Mesothelial cell of epicardium (in vitro differentiated cells): ENCODE measurements at regions not wholly inside any gene's neighbourhood (a gene's known extent, or its start where the extent isn't known, plus 50 kb on each side); places are given as distances from the start of the nearest gene placed in this dataset.

Experiments used
- DNase-seq, 2 experiments: peaks; one replicate each; pipeline ENCODE4 v3.0.0; 2021; ENCODE audit warnings: low spot score in 2 of 2; ENCODE audit not compliant: unreplicated experiment in 2 of 2
- H3K27ac Mint-ChIP-seq: 2 replicates; pipeline ENCODE4 v1.8.0; 2021; ENCODE audit warnings: mixed read lengths
- H3K27me3 Mint-ChIP-seq: 2 replicates; pipeline ENCODE4 v1.8.0; 2021; ENCODE audit warnings: low read depth, mixed read lengths
- H3K36me3 Mint-ChIP-seq: 2 replicates; pipeline ENCODE4 v1.8.0; 2021; ENCODE audit warnings: mixed read lengths
- H3K4me1 Mint-ChIP-seq: 2 replicates; pipeline ENCODE4 v1.8.0; 2021; ENCODE audit warnings: mixed read lengths
- H3K4me3 Mint-ChIP-seq: 2 replicates; pipeline ENCODE4 v1.8.0; 2021; ENCODE audit warnings: mild to moderate bottlenecking, moderate library complexity, mixed read lengths
- H3K9me3 Mint-ChIP-seq: 2 replicates; pipeline ENCODE4 v1.8.0; 2021; ENCODE audit warnings: mixed read lengths
- CTCF ChIP-seq: fragments of 200-600 bp; sonication (generic); IDR thresholded peaks from one replicate; pipeline ENCODE4 v1.5.0; 2021; ENCODE audit warnings: antibody characterized with exemption; ENCODE audit not compliant: unreplicated experiment

- H3K27ac Mint-ChIP-seq: no peak overlapping the region
- H3K4me3 Mint-ChIP-seq: no peak overlapping the region
- TF ChIP-seq CTCF: no peak
- no peaks in the 10 kb centered on the region for H3K4me1 Mint-ChIP-seq
- no peaks in the 10 kb centered on the region for H3K27me3 Mint-ChIP-seq
- peaks cover 5% of the 10 kb centered on the region for H3K9me3 Mint-ChIP-seq
- DNase-seq: no peak
- no peaks in the 10 kb centered on the region for H3K36me3 Mint-ChIP-seq
Observed at GRCh38 chr1:90313778-90314177, 318.9 kb downstream of the ZNF326 start.

DNA sequence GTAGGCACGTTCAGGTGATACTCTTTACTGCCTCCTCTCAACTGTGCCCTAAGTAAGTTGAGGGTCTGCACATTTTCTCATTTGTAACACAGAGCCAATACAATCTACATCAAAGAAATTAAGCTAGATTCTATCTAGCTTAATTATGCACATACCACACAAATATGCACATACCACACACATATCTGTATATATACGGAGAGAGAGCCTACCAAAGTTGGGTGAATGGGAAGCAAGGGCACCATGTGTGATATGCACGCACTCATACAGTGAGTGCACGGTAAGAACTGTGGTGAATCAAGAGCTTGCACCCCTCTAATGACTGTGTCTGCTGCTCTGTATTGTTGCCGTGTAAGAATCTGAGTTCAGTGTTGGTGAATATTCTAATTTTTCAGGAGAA, 314.9 kb downstream of the ZNF326 start:
- H3K9me3 Mint-ChIP-seq: peaks cover 9% of the 10 kb centered on the region
- no peak overlapping the region for H3K4me3 Mint-ChIP-seq
- H3K4me1 Mint-ChIP-seq: no peaks in the 10 kb centered on the region
- no peak for DNase-seq
- no peak overlapping the region for H3K27ac Mint-ChIP-seq
- H3K27me3 Mint-ChIP-seq: peaks cover 4% of the 10 kb centered on the region
- no peak for TF ChIP-seq CTCF
- H3K36me3 Mint-ChIP-seq: no peaks in the 10 kb centered on the region

DNA sequence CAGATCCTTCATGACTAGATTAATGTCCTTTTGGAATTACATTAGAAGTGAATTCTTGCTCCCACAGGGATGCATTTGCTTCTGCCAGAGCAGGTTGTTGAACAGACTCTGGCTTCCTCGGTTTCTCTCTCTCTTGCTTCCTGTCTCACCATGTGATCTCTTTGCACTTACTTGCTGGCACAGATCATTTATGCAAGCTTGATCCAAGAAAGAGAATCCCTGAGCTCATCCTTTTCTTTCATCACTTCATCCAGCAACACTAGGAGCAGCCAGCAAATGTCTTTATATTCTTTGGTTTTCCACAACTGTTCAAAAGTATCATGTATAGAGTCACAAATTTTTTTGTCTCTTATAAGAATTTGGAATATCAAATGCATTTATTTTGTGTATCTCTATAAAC, 313.5 kb downstream of the ZNF326 start:
- Mint-ChIP-seq H3K27me3 (peaks cover 8% of the 10 kb centered on the region), H3K9me3 (peaks cover 16% of the 10 kb centered on the region)

DNA sequence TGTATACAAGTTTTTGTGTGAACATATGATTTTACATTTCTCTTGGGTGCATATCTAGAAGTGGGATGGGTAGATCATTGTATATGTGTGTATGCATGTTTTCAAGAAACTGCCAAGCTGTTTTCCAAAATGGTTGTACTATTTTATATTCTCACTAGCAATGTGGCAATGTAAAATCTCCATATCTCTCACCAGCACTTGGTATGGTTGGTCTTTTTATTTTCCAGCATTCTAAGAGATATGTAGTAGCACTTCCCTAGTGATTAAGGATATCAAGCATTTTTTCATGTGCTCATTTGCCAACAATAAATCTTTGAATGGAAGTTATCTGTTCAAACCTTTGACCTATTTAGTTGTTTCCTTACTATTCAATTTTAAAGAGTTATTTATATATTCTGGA, 310.7 kb downstream of the ZNF326 start:
- H3K27ac Mint-ChIP-seq: no peak overlapping the region
- no peak for TF ChIP-seq CTCF
- H3K9me3 Mint-ChIP-seq: peaks cover 18% of the 10 kb centered on the region
- H3K4me1 Mint-ChIP-seq: no peaks in the 10 kb centered on the region
- H3K36me3 Mint-ChIP-seq: no peaks in the 10 kb centered on the region
- no peak overlapping the region for H3K4me3 Mint-ChIP-seq
- DNase-seq: no peak
- H3K27me3 Mint-ChIP-seq: peaks cover 24% of the 10 kb centered on the region

More for the DNA sequence above, 313.5 kb downstream of the ZNF326 start:
- no peak for DNase-seq
- Mint-ChIP-seq H3K4me3 (no peak overlapping the region), H3K36me3 (no peaks in the 10 kb centered on the region), H3K4me1 (no peaks in the 10 kb centered on the region), H3K27ac (no peak overlapping the region)
- TF ChIP-seq CTCF: no peak

DNA sequence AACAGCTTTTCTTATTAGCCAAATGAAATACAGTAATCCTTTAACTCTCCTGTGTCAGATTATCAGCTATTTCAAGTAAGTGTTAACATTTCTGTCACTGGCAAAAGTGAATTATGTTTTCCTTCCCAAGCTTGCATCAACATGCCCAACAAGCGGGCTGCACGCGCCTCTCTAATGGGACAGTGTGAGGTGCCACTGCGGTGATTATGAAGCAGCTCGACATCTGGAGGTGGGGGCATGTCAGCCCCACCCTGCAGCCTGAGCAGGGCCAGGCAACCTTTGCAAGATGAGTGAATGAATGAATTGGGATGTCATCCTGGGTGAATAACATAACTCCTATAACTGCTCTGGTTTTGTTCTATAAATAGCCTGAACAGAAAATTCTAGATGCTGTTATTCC, 301.4 kb downstream of the ZNF326 start:
- H3K4me1 Mint-ChIP-seq: peaks cover 4% of the 10 kb centered on the region
- H3K4me3 Mint-ChIP-seq: no peak overlapping the region
- DNase-seq: no peak
- H3K9me3 Mint-ChIP-seq: no peaks in the 10 kb centered on the region
- H3K27me3 Mint-ChIP-seq: peaks cover 40% of the 10 kb centered on the region
- H3K36me3 Mint-ChIP-seq: no peaks in the 10 kb centered on the region
- TF ChIP-seq CTCF: no peak
- H3K27ac Mint-ChIP-seq: no peak overlapping the region

- TF ChIP-seq CTCF: no peak
- H3K36me3 Mint-ChIP-seq: no peaks in the 10 kb centered on the region
- no peaks in the 10 kb centered on the region for H3K9me3 Mint-ChIP-seq
- no peak overlapping the region for H3K4me3 Mint-ChIP-seq
- no peak overlapping the region for H3K27ac Mint-ChIP-seq
- no peak for DNase-seq
- H3K4me1 Mint-ChIP-seq: peaks cover 4% of the 10 kb centered on the region
- peaks cover 37% of the 10 kb centered on the region for H3K27me3 Mint-ChIP-seq
Observed at GRCh38 chr1:90295534-90295933, 300.6 kb downstream of the ZNF326 start.
